ENCODE measurements at regions not wholly inside any gene's neighbourhood (a gene's known extent, or its start where the extent isn't known, plus 50 kb on each side); places are given as distances from the start of the nearest gene placed in this dataset.

- H3K4me2 ChIP-seq (ENCODE audit: low read depth, low read length) = no peak overlapping the region
- peak; percentile 87 for ATAC-seq (ENCODE audit: low read depth)
Observed at GRCh38 chr5:144812763-144813162, 642.1 kb downstream of the KCTD16 start.

More at GRCh38 chr5:144812763-144813162, 642.1 kb downstream of the KCTD16 start:
- ChIA-PET POLR2A (ENCODE audit: unreplicated experiment) (no interaction called here), CTCF (interaction anchor here (0.5 kb wide), 1 partner anchor 428 kb away, joined by 3 read pairs; no protein-coding TSS in a partner anchor)
- H4K20me1 ChIP-seq (ENCODE audit: insufficient read depth, low read length) = no peaks in the 10 kb centered on the region
- H3K27me3 ChIP-seq (ENCODE audit: control insufficient read depth, insufficient read depth, low read length) = no peaks in the 10 kb centered on the region
- no peak overlapping the region for H3K14ac ChIP-seq (replicated peaks; ENCODE audit: low read depth, low read length)
- no peak overlapping the region for H2BK20ac ChIP-seq (ENCODE audit: low read depth, low read length)
- no TSS peak for BruUV-seq (replicated peaks)
- H3K9me1 ChIP-seq (ENCODE audit: insufficient read depth, low read length) = no peaks in the 10 kb centered on the region
- H4K5ac ChIP-seq (ENCODE audit: low read depth, low read length) = no peak overlapping the region
- H3K36me3 ChIP-seq (ENCODE audit: control insufficient read depth, insufficient read depth, low read length) = no peaks in the 10 kb centered on the region
- dilution Hi-C loops (cut with HindIII; ENCODE audit: low sequenced_read_pairs, unreplicated experiment) (no loop called here), intact Hi-C loops (cut with micrococcal nuclease) (loop anchor here (2.0 to 10.0 kb wide), 2 partner anchors 114 to 608 kb away; no protein-coding TSS in a partner anchor), in situ Hi-C loops (cut with MboI; ENCODE audit: low sequenced_read_pairs) (no loop called here)
- H3K9me3 ChIP-seq (ENCODE audit: control insufficient read depth, insufficient read depth, low read length) = no peaks in the 10 kb centered on the region
- no peak overlapping the region for H3K27ac ChIP-seq (ENCODE audit: insufficient read depth, low read length)
- no peaks in the 10 kb centered on the region for H3K4me1 ChIP-seq (ENCODE audit: control insufficient read depth, insufficient read depth, low read length)
- H2AK9ac ChIP-seq (replicated peaks; ENCODE audit: low read depth, low read length, poor library complexity) = no peak overlapping the region
- no peak overlapping the region for H3K4ac ChIP-seq (ENCODE audit: low read depth, low read length)
- H3K4me3 ChIP-seq (ENCODE audit: insufficient read depth, low read depth, low read length) = no peak overlapping the region
- H4K8ac ChIP-seq (ENCODE audit: low read depth in 2 of 2, low read length in 2 of 2) = no peak overlapping the region
- no peak overlapping the region for H2AK5ac ChIP-seq (ENCODE audit: low read depth, low read length)
- no peak overlapping the region for H2AFZ ChIP-seq (replicated peaks; ENCODE audit: low read length, poor library complexity)
- no peak overlapping the region for H3K18ac ChIP-seq (ENCODE audit: low read depth, low read length)
- no peak overlapping the region for H3K23ac ChIP-seq (ENCODE audit: low read depth, low read length)
- H3K79me1 ChIP-seq (ENCODE audit: low read depth in 1 of 2, low read length in 2 of 2) = no peaks in the 10 kb centered on the region
- no peak overlapping the region for H2BK15ac ChIP-seq (ENCODE audit: low read depth, low read length)
- WGBS, 2 experiments (ENCODE audit: extremely low coverage in 2 of 2, insufficient read length in 1 of 2) = 17% methylated on average over 1 of the region's 2 CpGs; no CpG with 5 or more reads in 1 of the 2 experiments
- no peak overlapping the region for H2BK5ac ChIP-seq (ENCODE audit: low read depth, low read length, poor library complexity, severe bottlenecking)
- DNase-seq = peak; percentile 90
- H2BK120ac ChIP-seq (ENCODE audit: low read depth, low read length) = no peak overlapping the region
- H4K91ac ChIP-seq (ENCODE audit: insufficient read depth, low read depth, low read length) = no peak overlapping the region
- no peak overlapping the region for H3K56ac ChIP-seq (ENCODE audit: extremely low read depth, insufficient read depth, low read length)
- no peak overlapping the region for H3K9ac ChIP-seq (ENCODE audit: low read depth, low read length)
- TF ChIP-seq MXI1 (IDR thresholded peaks at IDR 0.05; ENCODE audit: borderline replicate concordance, low read depth, low read length) = no peak
- peak; percentile 62 for TF ChIP-seq MAFK (IDR thresholded peaks at IDR 0.05; ENCODE audit: low read depth, low read length)
- no peak for TF ChIP-seq BHLHE40 (IDR thresholded peaks at IDR 0.05; ENCODE audit: low read depth, low read length)
- TF ChIP-seq, protein P1, sequence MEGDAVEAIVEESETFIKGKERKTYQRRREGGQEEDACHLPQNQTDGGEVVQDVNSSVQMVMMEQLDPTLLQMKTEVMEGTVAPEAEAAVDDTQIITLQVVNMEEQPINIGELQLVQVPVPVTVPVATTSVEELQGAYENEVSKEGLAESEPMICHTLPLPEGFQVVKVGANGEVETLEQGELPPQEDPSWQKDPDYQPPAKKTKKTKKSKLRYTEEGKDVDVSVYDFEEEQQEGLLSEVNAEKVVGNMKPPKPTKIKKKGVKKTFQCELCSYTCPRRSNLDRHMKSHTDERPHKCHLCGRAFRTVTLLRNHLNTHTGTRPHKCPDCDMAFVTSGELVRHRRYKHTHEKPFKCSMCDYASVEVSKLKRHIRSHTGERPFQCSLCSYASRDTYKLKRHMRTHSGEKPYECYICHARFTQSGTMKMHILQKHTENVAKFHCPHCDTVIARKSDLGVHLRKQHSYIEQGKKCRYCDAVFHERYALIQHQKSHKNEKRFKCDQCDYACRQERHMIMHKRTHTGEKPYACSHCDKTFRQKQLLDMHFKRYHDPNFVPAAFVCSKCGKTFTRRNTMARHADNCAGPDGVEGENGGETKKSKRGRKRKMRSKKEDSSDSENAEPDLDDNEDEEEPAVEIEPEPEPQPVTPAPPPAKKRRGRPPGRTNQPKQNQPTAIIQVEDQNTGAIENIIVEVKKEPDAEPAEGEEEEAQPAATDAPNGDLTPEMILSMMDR (conservative IDR thresholded peaks at IDR 0.05; ENCODE audit: low read depth, low read length) = no peak
- TF ChIP-seq, protein P2, sequence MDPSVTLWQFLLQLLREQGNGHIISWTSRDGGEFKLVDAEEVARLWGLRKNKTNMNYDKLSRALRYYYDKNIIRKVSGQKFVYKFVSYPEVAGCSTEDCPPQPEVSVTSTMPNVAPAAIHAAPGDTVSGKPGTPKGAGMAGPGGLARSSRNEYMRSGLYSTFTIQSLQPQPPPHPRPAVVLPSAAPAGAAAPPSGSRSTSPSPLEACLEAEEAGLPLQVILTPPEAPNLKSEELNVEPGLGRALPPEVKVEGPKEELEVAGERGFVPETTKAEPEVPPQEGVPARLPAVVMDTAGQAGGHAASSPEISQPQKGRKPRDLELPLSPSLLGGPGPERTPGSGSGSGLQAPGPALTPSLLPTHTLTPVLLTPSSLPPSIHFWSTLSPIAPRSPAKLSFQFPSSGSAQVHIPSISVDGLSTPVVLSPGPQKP (IDR thresholded peaks at IDR 0.05; ENCODE audit: borderline replicate concordance, low read depth, low read length) = no peak
- TF ChIP-seq MAZ (IDR thresholded peaks at IDR 0.05; ENCODE audit: borderline replicate concordance, low read depth, low read length) = no peak
- no peak for TF ChIP-seq CHD1 (IDR thresholded peaks at IDR 0.05; ENCODE audit: low read depth, low read length)
- TF ChIP-seq NFE2L2 (IDR thresholded peaks at IDR 0.05; ENCODE audit: low read depth, low read length) = no peak
- peak; percentile 92 for TF ChIP-seq CEBPB (IDR thresholded peaks at IDR 0.05; ENCODE audit: low read depth, low read length)

Data from IMR-90 (cell line).